ENCODE measurements at regions not wholly inside any gene's neighbourhood (a gene's known extent, or its start where the extent isn't known, plus 50 kb on each side); places are given as distances from the start of the nearest gene placed in this dataset.

GRCh38 chr1:105865546-105865945 is 1190.9 kb upstream of the PRMT6 start:
- no peak for DNase-seq (ENCODE audit: low spot score)

GRCh38 chr1:105872817-105873216 is 1183.7 kb upstream of the PRMT6 start:
- no peak for DNase-seq (ENCODE audit: low spot score)

DNA sequence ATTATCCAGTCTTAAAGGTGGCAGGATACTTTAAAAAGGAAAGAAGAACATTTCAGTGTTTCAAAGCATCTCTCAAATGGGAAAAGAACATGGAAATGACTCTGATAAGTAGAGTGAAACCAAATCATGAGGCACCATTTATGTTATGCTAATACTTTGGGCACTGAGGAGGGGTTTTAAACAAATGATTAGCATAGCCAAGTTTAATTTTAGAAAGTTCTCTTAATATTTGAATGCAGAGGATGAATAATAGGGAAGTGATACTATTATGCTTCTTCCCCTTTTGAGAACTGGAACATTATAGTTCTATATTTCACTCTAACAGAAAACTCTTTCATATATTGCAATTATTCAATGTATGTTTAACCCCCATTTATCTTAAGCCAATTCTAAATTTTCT is 1181.9 kb upstream of the PRMT6 start:
- DNase-seq (ENCODE audit: low spot score): no peak

GRCh38 chr1:105886309-105886708 is 1170.2 kb upstream of the PRMT6 start:
- no peak for DNase-seq (ENCODE audit: low spot score)

GRCh38 chr1:105891308-105891707 is 1165.2 kb upstream of the PRMT6 start:
- DNase-seq (ENCODE audit: low spot score): no peak

DNA sequence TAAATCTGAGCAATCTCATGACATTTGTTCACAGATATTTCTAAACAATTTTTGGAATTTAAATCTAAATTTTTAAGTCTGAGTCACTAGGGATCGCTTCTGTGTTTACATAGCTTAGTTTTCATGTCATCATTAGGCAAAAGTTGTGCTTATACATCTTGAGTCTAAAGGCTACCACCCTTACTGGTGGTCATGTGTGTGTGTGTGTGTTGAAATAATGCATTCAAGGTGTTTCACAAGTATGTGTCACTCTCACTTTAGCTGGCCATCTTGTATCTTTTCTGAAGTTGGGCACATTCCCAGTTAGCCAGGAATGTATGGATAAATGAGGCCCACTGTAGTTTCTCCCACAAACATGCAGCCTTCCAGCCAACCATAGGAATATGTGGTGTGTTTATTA is 1162.5 kb upstream of the PRMT6 start:
- DNase-seq (ENCODE audit: low spot score): no peak

- no peak for DNase-seq (ENCODE audit: low spot score)
Observed at GRCh38 chr1:105909811-105910210, 1146.7 kb upstream of the PRMT6 start.

- no peak for DNase-seq (ENCODE audit: low spot score)
Observed at GRCh38 chr1:105914403-105914802, 1142.1 kb upstream of the PRMT6 start.

GRCh38 chr1:105934806-105935205 is 1121.7 kb upstream of the PRMT6 start:
- no peak for DNase-seq (ENCODE audit: low spot score)

- DNase-seq (ENCODE audit: low spot score): no peak
Observed at GRCh38 chr1:105964879-105965278, 1091.6 kb upstream of the PRMT6 start.

- DNase-seq (ENCODE audit: low spot score): no peak
Observed at GRCh38 chr1:105997516-105997915, 1059.0 kb upstream of the PRMT6 start.

- DNase-seq (ENCODE audit: low spot score): peak; percentile 7
Observed at GRCh38 chr1:106022312-106022902, 1034.1 kb upstream of the PRMT6 start.

GRCh38 chr1:106027871-106028270 is 1028.6 kb upstream of the PRMT6 start:
- DNase-seq (ENCODE audit: low spot score): no peak

- no peak for DNase-seq (ENCODE audit: low spot score)
Observed at GRCh38 chr1:106037526-106037925, 1018.9 kb upstream of the PRMT6 start.

GRCh38 chr1:106038260-106038659 is 1018.2 kb upstream of the PRMT6 start:
- no peak for DNase-seq (ENCODE audit: low spot score)

GRCh38 chr1:106043971-106044370 is 1012.5 kb upstream of the PRMT6 start:
- no peak for DNase-seq (ENCODE audit: low spot score)

- no peak for DNase-seq (ENCODE audit: low spot score)
Observed at GRCh38 chr1:106047210-106047609, 1009.3 kb upstream of the PRMT6 start.

DNA sequence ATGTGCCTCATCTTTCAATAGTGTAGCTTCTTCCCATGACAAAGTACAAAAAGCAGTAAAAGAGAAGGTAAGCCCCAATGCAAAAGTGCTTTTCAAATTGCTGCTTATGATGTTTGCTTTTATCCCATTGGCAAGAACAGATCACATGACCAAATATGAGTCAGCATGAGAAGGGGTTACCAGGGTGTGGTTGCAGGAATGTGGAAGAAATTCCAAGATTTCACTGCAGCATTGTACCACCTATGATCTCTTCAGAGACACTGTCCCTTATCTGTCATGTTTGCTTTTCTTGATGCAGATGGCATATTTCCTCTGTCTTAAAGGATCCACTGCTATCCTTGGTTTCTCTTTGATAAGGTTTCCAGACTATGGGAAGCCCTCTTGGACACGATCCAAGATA is 1006.9 kb upstream of the PRMT6 start:
- DNase-seq (ENCODE audit: low spot score): no peak

DNA sequence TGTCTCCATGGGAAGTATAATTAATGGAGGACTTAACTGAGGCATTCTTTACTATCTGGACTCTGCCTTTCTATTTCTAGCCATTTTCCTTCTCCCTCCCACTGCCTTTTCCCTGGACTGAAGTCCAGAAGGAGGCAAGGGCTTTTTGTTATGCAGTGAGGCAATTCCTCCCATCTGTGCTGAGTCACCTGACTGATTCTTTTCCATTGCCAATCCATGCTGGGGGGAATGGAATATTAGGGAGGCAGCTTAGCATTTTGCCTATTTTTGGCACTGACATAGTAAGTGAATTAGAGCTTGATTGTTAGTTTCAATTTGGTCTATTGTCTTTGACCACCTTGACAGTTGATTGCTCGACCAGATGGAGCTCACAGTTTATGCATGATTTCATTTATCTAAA is 1000.6 kb upstream of the PRMT6 start:
- no peak for DNase-seq (ENCODE audit: low spot score)

- no peak for DNase-seq (ENCODE audit: low spot score)
Observed at GRCh38 chr1:106061586-106062495, 994.6 kb upstream of the PRMT6 start.

DNA sequence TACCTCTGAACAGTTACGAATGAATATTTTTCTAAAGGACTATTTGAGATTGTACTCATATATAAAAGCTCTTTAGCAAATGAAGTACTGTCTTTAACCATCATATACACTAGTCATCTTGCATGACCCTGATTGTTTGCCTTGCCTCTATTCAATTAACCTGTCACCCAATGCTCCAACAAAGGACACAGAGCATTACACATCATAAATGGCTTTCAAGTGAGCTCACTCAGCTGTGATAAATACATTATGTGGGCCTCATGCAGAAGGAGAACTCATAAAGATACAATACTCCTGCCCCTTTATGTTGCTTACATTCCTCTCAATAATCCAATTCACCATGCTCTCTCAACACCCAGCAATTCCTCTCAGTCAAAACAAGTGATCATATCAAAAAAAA is 993.0 kb upstream of the PRMT6 start:
- DNase-seq (ENCODE audit: low spot score): no peak

DNA sequence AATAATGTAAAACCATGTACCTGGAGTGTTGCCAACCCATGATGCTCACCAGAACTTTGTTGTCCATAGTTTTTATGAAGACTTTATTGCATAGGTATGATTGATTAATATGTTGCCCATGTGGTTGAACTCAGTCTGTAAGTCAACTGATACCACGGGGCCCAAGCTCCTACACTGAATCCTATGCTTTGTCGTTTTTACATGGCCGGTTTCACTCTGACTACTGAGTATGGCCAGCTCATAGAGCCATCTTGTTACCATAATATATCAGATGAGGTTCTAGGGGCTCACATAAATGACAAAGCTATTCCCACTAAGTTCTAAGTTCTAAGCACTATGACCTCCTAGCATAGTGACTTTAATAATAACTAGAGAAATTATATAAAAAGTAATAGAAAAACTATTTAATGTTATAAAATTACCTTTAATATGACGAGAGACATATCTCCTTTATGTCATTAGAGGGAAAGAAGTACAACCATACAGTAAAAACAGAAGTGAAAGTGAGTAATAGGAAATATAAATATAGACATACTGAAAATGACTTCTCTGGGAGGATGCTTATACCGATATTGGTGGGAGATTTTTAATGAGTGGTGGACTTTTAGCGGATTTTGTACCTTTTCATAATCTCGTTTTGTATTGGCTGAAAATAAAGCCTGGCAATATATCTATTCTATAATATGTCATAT is 983.4 kb upstream of the PRMT6 start:
- DNase-seq (ENCODE audit: low spot score): no peak

All from GM03348 (cell line).